GM12872 (cell line): ENCODE measurements at regions not wholly inside any gene's neighbourhood (a gene's known extent, or its start where the extent isn't known, plus 50 kb on each side); places are given as distances from the start of the nearest gene placed in this dataset.

Source experiments
- CTCF ChIP-seq: IDR thresholded peaks from 3 replicates; pipeline ENCODE4 v1.5.1; 2011; ENCODE audit warnings: low read depth, mild to moderate bottlenecking, low read length, moderate library complexity; ENCODE audit not compliant: insufficient read depth

GRCh38 chr11:134614141-134614540, 202.1 kb upstream of the B3GAT1 start:
- TF ChIP-seq CTCF = no peak

- TF ChIP-seq CTCF = no peak
Observed at GRCh38 chr11:134613646-134614045, 201.6 kb upstream of the B3GAT1 start.

- no peak for TF ChIP-seq CTCF
Observed at GRCh38 chr11:134612140-134613030, 200.3 kb upstream of the B3GAT1 start.

DNA sequence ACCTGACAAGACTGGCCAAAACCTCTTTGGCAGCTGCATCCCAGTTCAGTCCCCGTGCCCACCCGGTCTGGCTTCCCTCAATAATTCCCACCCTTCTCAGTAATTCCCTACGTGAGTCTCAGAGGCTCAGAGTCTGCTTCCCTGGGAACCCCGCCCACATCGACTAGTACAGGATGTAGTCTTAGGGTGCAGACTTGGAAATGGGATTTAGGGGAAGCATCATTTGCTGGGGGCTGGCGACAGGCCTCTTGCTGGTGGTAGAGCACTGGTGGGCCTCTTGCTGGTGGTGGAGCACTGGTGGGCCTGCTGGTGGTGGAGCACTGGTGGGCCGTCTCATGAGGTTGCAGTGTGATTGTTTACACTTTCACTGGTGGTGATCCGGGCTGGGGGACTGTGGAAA, 199.5 kb upstream of the B3GAT1 start:
- no peak for TF ChIP-seq CTCF

GRCh38 chr11:134610116-134610910, 198.3 kb upstream of the B3GAT1 start:
- TF ChIP-seq CTCF = no peak

- TF ChIP-seq CTCF = no peak
Observed at GRCh38 chr11:134609361-134610115, 197.5 kb upstream of the B3GAT1 start.
